ENCODE measurements at regions not wholly inside any gene's neighbourhood (a gene's known extent, or its start where the extent isn't known, plus 50 kb on each side); places are given as distances from the start of the nearest gene placed in this dataset.
"Not testable (repeated sequence)": the region's sequence is repeated elsewhere in the genome, so short reads cannot be mapped to it uniquely, and the experiment has no call there.

GRCh38 chr1:215028954-215029353 is 53.6 kb upstream of the KCNK2 start (continued):
- TF ChIP-seq, protein P1, sequence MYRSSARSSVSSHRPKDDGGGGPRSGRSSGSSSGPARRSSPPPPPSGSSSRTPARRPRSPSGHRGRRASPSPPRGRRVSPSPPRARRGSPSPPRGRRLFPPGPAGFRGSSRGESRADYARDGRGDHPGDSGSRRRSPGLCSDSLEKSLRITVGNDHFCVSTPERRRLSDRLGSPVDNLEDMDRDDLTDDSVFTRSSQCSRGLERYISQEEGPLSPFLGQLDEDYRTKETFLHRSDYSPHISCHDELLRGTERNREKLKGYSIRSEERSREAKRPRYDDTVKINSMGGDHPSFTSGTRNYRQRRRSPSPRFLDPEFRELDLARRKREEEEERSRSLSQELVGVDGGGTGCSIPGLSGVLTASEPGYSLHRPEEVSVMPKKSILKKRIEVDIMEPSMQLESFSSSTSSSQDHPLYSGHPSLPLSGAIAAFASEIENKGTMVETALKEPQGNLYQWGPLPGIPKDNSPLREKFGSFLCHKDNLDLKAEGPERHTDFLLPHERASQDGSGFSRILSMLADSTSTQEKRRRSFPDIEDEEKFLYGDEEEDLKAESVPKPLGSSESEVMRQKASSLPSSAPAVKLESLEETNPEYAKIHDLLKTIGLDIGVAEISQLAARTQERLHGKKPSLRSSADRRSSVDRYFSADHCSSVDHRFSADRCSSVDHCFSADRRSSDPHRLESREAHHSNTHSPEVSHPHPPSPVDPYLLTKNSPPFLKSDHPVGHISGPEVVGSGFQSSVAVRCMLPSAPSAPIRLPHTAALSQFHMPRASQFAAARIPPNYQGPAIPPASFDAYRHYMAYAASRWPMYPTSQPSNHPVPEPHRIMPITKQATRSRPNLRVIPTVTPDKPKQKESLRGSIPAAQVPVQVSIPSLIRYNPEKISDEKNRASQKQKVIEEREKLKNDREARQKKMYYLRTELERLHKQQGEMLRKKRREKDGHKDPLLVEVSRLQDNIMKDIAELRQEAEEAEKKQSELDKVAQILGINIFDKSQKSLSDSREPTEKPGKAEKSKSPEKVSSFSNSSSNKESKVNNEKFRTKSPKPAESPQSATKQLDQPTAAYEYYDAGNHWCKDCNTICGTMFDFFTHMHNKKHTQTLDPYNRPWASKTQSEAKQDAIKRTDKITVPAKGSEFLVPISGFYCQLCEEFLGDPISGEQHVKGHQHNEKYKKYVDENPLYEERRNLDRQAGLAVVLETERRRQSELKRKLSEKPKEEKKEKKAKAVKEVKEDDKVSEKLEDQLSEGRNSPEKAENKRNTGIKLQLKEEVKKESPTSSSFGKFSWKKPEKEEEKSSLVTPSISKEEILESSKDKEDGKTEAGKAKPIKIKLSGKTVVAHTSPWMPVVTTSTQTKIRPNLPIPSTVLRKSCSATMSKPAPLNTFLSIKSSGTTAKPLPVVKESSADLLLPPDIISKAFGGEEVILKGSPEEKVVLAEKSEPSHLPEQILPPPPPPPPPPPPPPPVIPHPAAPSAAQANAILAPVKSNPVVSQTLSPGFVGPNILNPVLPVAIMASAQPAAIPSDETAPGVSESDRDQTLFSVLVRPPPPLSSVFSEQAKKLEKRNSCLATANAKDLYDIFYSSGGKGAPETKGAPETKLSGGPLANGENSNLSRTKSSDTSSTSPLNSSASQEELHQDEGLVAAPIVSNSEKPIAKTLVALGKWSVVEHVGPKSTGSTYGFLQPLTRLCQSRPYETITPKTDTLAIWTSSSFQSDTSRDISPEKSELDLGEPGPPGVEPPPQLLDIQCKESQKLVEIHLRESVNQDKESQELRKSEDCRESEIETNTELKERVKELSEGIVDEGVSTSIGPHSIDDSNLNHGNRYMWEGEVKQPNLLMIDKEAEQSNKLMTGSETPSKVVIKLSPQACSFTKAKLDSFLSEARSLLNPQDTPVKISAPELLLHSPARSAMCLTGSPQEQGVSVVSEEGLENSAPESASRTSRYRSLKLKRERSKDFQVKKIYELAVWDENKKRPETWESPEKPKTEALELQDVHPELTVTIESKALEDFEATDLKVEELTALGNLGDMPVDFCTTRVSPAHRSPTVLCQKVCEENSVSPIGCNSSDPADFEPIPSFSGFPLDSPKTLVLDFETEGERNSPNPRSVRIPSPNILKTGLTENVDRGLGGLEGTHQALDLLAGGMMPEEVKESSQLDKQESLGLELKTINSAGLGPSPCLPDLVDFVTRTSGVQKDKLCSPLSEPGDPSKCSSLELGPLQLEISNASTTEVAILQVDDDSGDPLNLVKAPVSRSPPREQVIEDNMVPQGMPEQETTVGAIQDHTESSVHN (CRISPR knock-in tag; IDR thresholded peaks at IDR 0.05): no peak

- H3K9me3 ChIP-seq (ENCODE audit: low read length); POLR2A ChIA-PET; H3K79me2 ChIP-seq (ENCODE audit: insufficient read depth, low read length); H4K20me1 ChIP-seq (ENCODE audit: insufficient read depth, low read length); H3K4me1 ChIP-seq (ENCODE audit: insufficient read depth, low read length); H3K4me3 ChIP-seq (replicated peaks in 1 of 3; ENCODE audit: insufficient read depth in 1 of 3, low read depth in 2 of 3, low read length in 3 of 3); FAIRE-seq; H3K27me3 ChIP-seq (ENCODE audit: control insufficient read depth in 1 of 2, insufficient read depth in 2 of 2, low read length in 2 of 2); DNase-seq (ENCODE audit: low spot score); H3K27ac ChIP-seq (ENCODE audit: extremely low read length, insufficient read depth, low read length); H2AFZ ChIP-seq (ENCODE audit: low read length); in situ Hi-C loops (cut with HindIII; ENCODE audit: extremely low pct_ligation_motif_present, low pct_unique_long_range_greater_than_20kb); H3K9ac ChIP-seq (ENCODE audit: insufficient read depth, low read depth, low read length); ATAC-seq; H3K4me2 ChIP-seq (ENCODE audit: low read depth, low read length); BruUV-seq (replicated peaks); CTCF ChIA-PET (ENCODE audit: low intra/inter-chr PET ratio, low total read pairs); intact Hi-C loops (cut with micrococcal nuclease; ENCODE audit: unreplicated experiment); H3K36me3 ChIP-seq (replicated peaks in 1 of 2; ENCODE audit: control insufficient read depth in 1 of 2, insufficient read depth in 2 of 2, low read length in 2 of 2): not testable (repeated sequence)
- whole genome bisulfite sequencing (ENCODE audit: low lambda C conversion rate): under 1% methylated on average over 6 of the region's 6 CpGs
Measured at GRCh38 chr1:215030581-215030980, 52.0 kb upstream of the KCNK2 start.

Measured in HepG2 (cell line).